ENCODE measurements at regions not wholly inside any gene's neighbourhood (a gene's known extent, or its start where the extent isn't known, plus 50 kb on each side); places are given as distances from the start of the nearest gene placed in this dataset.

- TF ChIP-seq CTCF (IDR thresholded peaks at IDR 0.05), result no peak
- no peak for TF ChIP-seq EZH2 (IDR thresholded peaks at IDR 0.05)
- no peak for TF ChIP-seq EZH2phosphoT487 (IDR thresholded peaks at IDR 0.05)
These were observed 671.8 kb upstream of the SEMA6A start for GRCh38 chr5:117246424-117246823.

Measured in neural progenitor cell (in vitro differentiated cells).